SK-N-SH (cell line): ENCODE measurements at regions not wholly inside any gene's neighbourhood (a gene's known extent, or its start where the extent isn't known, plus 50 kb on each side); places are given as distances from the start of the nearest gene placed in this dataset.
"Not testable (repeated sequence)": the region's sequence is repeated elsewhere in the genome, so short reads cannot be mapped to it uniquely, and the experiment has no call there.

Source experiments
- CTCF ChIA-PET: fragments of 300-600, 350-600 bp; formaldehyde crosslinking; extraction: SDS; loops from one replicate; lab custom pipeline; 2021; lab: Yijun Ruan, JAX
- POLR2A ChIA-PET: fragments of 350-600 bp; sonication (Branson Sonifier 250); formaldehyde crosslinking; extraction: SDS; loops from one replicate; lab custom pipeline; 2020; ENCODE audit warnings: antibody characterized with exemption, inconsistent platforms; lab: Yijun Ruan, JAX
- DNase-seq: peaks from one replicate; pipeline ENCODE4 v3.0.0; 2012
- H2AFZ ChIP-seq: fragments of 200-600 bp; sonication (generic); 2 replicates; pipeline ENCODE4 v1.8.1; 2016; ENCODE audit warnings: antibody characterized with exemption, mild to moderate bottlenecking, low read depth
- H3F3A ChIP-seq: fragments of 200-600 bp; sonication (generic); replicated peaks from 2 replicates; pipeline ENCODE3; 2016; ENCODE audit warnings: antibody characterized with exemption, mild to moderate bottlenecking; ENCODE audit not compliant: insufficient read depth
- H3K27ac ChIP-seq, 2 experiments: fragments of 200-500 bp in 1 of 2; fragments of 200-600 bp in 1 of 2; sonication (Bioruptor generic) in 1 of 2; sonication (generic), shearing (Covaris generic) in 1 of 2; 2 replicates each; pipeline versions ENCODE4 v1.5.1 to v1.6.1; 2014 to 2016; ENCODE audit warnings: low read depth in 2 of 2, inconsistent platforms in 1 of 2, low read length in 1 of 2, mild to moderate bottlenecking in 1 of 2, mixed read lengths in 1 of 2
- H3K27me3 ChIP-seq: fragments of 200-600 bp; sonication (generic), shearing (Covaris generic); 2 replicates; pipeline ENCODE4 v1.6.1; 2016; ENCODE audit warnings: mixed run types; ENCODE audit not compliant: insufficient read depth
- H3K36me3 ChIP-seq, 2 experiments: fragments of 200-500 bp in 1 of 2; fragments of 200-600 bp in 1 of 2; sonication (Bioruptor generic) in 1 of 2; sonication (generic) in 1 of 2; replicated peaks in 1 of 2; 2 replicates each; pipeline versions ENCODE3 to v1.5.1; 2014 to 2016; ENCODE audit warnings: low read length in 1 of 2, mild to moderate bottlenecking in 1 of 2; ENCODE audit not compliant: insufficient read depth in 2 of 2, control insufficient read depth in 1 of 2
- H3K4me1 ChIP-seq, 2 experiments: fragments of 200-500 bp in 1 of 2; fragments of 200-600 bp in 1 of 2; sonication (Bioruptor generic) in 1 of 2; sonication (generic), shearing (Covaris generic) in 1 of 2; 2 replicates each; pipeline versions ENCODE4 v1.5.1 to v1.6.1; 2014 to 2016; ENCODE audit warnings: low read depth in 1 of 2, low read length in 1 of 2, mixed run types in 1 of 2; ENCODE audit not compliant: insufficient read depth in 2 of 2, control insufficient read depth in 1 of 2
- H3K4me2 ChIP-seq: fragments of 200-600 bp; sonication (generic), shearing (Covaris generic); 2 replicates; pipeline ENCODE4 v1.6.1; 2017; ENCODE audit warnings: mixed run types
- H3K4me3 ChIP-seq, 2 experiments: fragments of 200-500 bp in 1 of 2; fragments of 200-600 bp in 1 of 2; sonication (Bioruptor generic) in 1 of 2; sonication (generic), shearing (Covaris generic) in 1 of 2; 2 replicates each; pipeline versions ENCODE4 v1.5.1 to v1.8.1; 2014 to 2016; ENCODE audit warnings: low read depth in 2 of 2, inconsistent platforms in 1 of 2, low read length in 1 of 2, mild to moderate bottlenecking in 1 of 2, mixed read lengths in 1 of 2, moderate library complexity in 1 of 2
- H3K79me2 ChIP-seq: fragments of 200-600 bp; sonication (generic); 2 replicates; pipeline ENCODE4 v1.8.1; 2017; ENCODE audit warnings: mild to moderate bottlenecking; ENCODE audit not compliant: insufficient read depth
- H3K9ac ChIP-seq: fragments of 200-600 bp; sonication (generic); 2 replicates; pipeline ENCODE4 v1.6.1; 2017; ENCODE audit warnings: mixed run types
- H3K9me2 ChIP-seq: fragments of 200-600 bp; sonication (generic); 2 replicates; pipeline ENCODE4 v1.6.1; 2017; ENCODE audit warnings: mixed run types
- H3K9me3 ChIP-seq: fragments of 200-600 bp; sonication (generic); 2 replicates; pipeline ENCODE4 v1.6.1; 2017; ENCODE audit warnings: mixed run types, mild to moderate bottlenecking, moderate library complexity
- H4K20me1 ChIP-seq: fragments of 200-600 bp; sonication (generic); 2 replicates; pipeline ENCODE4 v1.6.1; 2017; ENCODE audit warnings: mild to moderate bottlenecking, mixed run types; ENCODE audit not compliant: insufficient read depth
- FOXM1 ChIP-seq: IDR thresholded peaks from 2 replicates; pipeline ENCODE4 v1.4.0; 2012; ENCODE audit warnings: low read depth, mild to moderate bottlenecking
- GABPA ChIP-seq: IDR thresholded peaks from 2 replicates; pipeline ENCODE4 v1.4.0; 2012; ENCODE audit warnings: low read depth, mild to moderate bottlenecking
- JUND ChIP-seq: IDR thresholded peaks from 2 replicates; pipeline ENCODE4 v1.4.0; 2012
- MEF2A ChIP-seq: IDR thresholded peaks from 2 replicates; pipeline ENCODE4 v1.4.0; 2012; ENCODE audit warnings: low read depth, borderline replicate concordance
- NRF1 ChIP-seq: IDR thresholded peaks from 2 replicates; pipeline ENCODE4 v1.6.1; 2012; ENCODE audit warnings: low read depth, mild to moderate bottlenecking, low read length
- RCOR1 ChIP-seq: fragments of 150-350 bp; IDR thresholded peaks from 2 replicates; pipeline ENCODE4 v1.6.1; 2017; ENCODE audit warnings: antibody characterized with exemption, low read length
- RXRA ChIP-seq: IDR thresholded peaks from 2 replicates; pipeline ENCODE4 v1.4.0; 2012; ENCODE audit warnings: low read depth, mild to moderate bottlenecking, borderline replicate concordance
- SMC3 ChIP-seq: IDR thresholded peaks from 2 replicates; pipeline ENCODE4 v1.6.1; 2012; ENCODE audit warnings: low read depth, low read length, improper control_type of control experiment
- TEAD4 ChIP-seq: IDR thresholded peaks from 2 replicates; pipeline ENCODE4 v1.4.0; 2012; ENCODE audit warnings: mild to moderate bottlenecking, borderline replicate concordance; ENCODE audit not compliant: insufficient read depth
- ZBTB33 ChIP-seq: IDR thresholded peaks from 2 replicates; pipeline ENCODE4 v1.4.0; 2012; ENCODE audit warnings: low read depth, borderline replicate concordance
- WGBS: methylation state at CpG from one replicate; pipeline ENCODE4 v1.1.6; 2017; ENCODE audit warnings: low lambda C conversion rate; 5-methylcytosine and 5-hydroxymethylcytosine counted together
- TF ChIP-seq, protein P1 (sequence below): fragments of 150-350 bp; IDR thresholded peaks from 2 replicates; pipeline ENCODE4 v1.6.1; 2016; ENCODE audit warnings: mild to moderate bottlenecking, low read depth, low read length
- TF ChIP-seq, protein P2 (sequence below): fragments of 150-350 bp; IDR thresholded peaks from 2 replicates; pipeline ENCODE4 v1.6.1; 2017; ENCODE audit warnings: antibody characterized with exemption, low read length, low read depth, borderline replicate concordance
- TF ChIP-seq, protein P3 (sequence below): IDR thresholded peaks from 2 replicates; pipeline ENCODE4 v1.6.1; 2012; ENCODE audit warnings: mild to moderate bottlenecking, low read depth, low read length, moderate library complexity
- TF ChIP-seq, protein P4 (sequence below): IDR thresholded peaks from 2 replicates; pipeline ENCODE4 v1.4.0; 2012; ENCODE audit warnings: low read depth, borderline replicate concordance

GRCh38 chr4:42252315-42252714 lies 99.9 kb upstream of the BEND4 start:
- Histone ChIP-seq H3K4me1 (no peaks in the 10 kb centered on the region), H3K9ac (no peak overlapping the region), H3K4me2 (no peak overlapping the region), H3K27ac (no peak overlapping the region), H3F3A (no peaks in the 10 kb centered on the region), H4K20me1 (no peaks in the 10 kb centered on the region), H3K9me3 (no peaks in the 10 kb centered on the region), H3K79me2 (no peaks in the 10 kb centered on the region), H3K4me3 (no peak overlapping the region), H3K27me3 (no peaks in the 10 kb centered on the region; the same call in 1 of the 2 replicates), H3K36me3 (no peaks in the 10 kb centered on the region), H3K9me2 (no peaks in the 10 kb centered on the region), H2AFZ (no peak overlapping the region)
- TF ChIP-seq ZBTB33 = no peak
- no peak for TF ChIP-seq RCOR1
- TF ChIP-seq, protein P1, sequence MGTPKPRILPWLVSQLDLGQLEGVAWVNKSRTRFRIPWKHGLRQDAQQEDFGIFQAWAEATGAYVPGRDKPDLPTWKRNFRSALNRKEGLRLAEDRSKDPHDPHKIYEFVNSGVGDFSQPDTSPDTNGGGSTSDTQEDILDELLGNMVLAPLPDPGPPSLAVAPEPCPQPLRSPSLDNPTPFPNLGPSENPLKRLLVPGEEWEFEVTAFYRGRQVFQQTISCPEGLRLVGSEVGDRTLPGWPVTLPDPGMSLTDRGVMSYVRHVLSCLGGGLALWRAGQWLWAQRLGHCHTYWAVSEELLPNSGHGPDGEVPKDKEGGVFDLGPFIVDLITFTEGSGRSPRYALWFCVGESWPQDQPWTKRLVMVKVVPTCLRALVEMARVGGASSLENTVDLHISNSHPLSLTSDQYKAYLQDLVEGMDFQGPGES = no peak
- no peak for TF ChIP-seq RXRA
- TF ChIP-seq NRF1 = no peak
- TF ChIP-seq MEF2A = no peak
- no peak for TF ChIP-seq TEAD4
- TF ChIP-seq SMC3 = no peak
- TF ChIP-seq GABPA = no peak
- no peak for TF ChIP-seq FOXM1
- TF ChIP-seq, protein P2, sequence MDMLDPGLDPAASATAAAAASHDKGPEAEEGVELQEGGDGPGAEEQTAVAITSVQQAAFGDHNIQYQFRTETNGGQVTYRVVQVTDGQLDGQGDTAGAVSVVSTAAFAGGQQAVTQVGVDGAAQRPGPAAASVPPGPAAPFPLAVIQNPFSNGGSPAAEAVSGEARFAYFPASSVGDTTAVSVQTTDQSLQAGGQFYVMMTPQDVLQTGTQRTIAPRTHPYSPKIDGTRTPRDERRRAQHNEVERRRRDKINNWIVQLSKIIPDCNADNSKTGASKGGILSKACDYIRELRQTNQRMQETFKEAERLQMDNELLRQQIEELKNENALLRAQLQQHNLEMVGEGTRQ = no peak
- TF ChIP-seq, protein P3, sequence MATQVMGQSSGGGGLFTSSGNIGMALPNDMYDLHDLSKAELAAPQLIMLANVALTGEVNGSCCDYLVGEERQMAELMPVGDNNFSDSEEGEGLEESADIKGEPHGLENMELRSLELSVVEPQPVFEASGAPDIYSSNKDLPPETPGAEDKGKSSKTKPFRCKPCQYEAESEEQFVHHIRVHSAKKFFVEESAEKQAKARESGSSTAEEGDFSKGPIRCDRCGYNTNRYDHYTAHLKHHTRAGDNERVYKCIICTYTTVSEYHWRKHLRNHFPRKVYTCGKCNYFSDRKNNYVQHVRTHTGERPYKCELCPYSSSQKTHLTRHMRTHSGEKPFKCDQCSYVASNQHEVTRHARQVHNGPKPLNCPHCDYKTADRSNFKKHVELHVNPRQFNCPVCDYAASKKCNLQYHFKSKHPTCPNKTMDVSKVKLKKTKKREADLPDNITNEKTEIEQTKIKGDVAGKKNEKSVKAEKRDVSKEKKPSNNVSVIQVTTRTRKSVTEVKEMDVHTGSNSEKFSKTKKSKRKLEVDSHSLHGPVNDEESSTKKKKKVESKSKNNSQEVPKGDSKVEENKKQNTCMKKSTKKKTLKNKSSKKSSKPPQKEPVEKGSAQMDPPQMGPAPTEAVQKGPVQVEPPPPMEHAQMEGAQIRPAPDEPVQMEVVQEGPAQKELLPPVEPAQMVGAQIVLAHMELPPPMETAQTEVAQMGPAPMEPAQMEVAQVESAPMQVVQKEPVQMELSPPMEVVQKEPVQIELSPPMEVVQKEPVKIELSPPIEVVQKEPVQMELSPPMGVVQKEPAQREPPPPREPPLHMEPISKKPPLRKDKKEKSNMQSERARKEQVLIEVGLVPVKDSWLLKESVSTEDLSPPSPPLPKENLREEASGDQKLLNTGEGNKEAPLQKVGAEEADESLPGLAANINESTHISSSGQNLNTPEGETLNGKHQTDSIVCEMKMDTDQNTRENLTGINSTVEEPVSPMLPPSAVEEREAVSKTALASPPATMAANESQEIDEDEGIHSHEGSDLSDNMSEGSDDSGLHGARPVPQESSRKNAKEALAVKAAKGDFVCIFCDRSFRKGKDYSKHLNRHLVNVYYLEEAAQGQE = no peak
- no peak for TF ChIP-seq JUND
- TF ChIP-seq, protein P4, sequence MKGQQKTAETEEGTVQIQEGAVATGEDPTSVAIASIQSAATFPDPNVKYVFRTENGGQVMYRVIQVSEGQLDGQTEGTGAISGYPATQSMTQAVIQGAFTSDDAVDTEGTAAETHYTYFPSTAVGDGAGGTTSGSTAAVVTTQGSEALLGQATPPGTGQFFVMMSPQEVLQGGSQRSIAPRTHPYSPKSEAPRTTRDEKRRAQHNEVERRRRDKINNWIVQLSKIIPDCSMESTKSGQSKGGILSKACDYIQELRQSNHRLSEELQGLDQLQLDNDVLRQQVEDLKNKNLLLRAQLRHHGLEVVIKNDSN = no peak
- no peak for DNase-seq
- ChIA-PET POLR2A (no interaction called here), CTCF (interaction anchor here (0.8 kb wide), 1 partner anchor 30 kb away, joined by 3 read pairs; no protein-coding TSS in a partner anchor)
- 65% methylated on average over 3 of the region's 3 CpGs for WGBS

DNA sequence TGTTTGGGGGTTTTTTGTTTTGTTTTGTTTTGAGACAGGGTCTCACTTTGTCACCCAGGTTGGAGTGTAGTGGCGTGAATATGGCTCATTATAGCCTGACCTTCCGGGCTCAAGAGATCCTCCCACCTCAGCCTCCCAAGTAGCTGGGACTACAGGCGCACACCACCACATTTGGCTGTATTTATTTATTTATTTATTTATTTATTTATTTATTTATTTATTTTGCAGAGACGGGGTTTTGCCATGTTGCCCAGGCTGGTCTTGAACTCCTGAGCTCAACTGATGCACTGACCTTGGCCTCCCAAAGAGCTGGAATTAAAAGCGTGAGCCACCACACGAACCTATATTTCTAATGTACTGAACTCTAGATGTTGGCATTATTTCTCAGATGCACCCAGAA lies 105.2 kb upstream of the BEND4 start:
- POLR2A ChIA-PET, H3K27ac ChIP-seq, H3K36me3 ChIP-seq, H3K9me2 ChIP-seq, DNase-seq, H3F3A ChIP-seq, H3K4me1 ChIP-seq, H3K9me3 ChIP-seq, H4K20me1 ChIP-seq, H3K79me2 ChIP-seq, H3K4me2 ChIP-seq, H3K27me3 ChIP-seq, H3K4me3 ChIP-seq, H3K9ac ChIP-seq, H2AFZ ChIP-seq: not testable (repeated sequence)
- CTCF ChIA-PET = interaction anchor here (2.3 kb wide), 1 partner anchor 262 kb away, joined by 6 read pairs; no protein-coding TSS in a partner anchor
- 63% methylated on average over 6 of the region's 6 CpGs for WGBS
